Activated naive CD4-positive, alpha-beta T cell treated with anti-CD3 and anti-CD28 coated beads, Interleukin-2, amount 50 U/mL, for 24 hours (primary cell): ENCODE measurements at regions not wholly inside any gene's neighbourhood (a gene's known extent, or its start where the extent isn't known, plus 50 kb on each side); places are given as distances from the start of the nearest gene placed in this dataset.
A peak's percentile ranks its signal among the peaks of the same experiment; 100 is the strongest.
"Not testable (repeated sequence)": the region's sequence is repeated elsewhere in the genome, so short reads cannot be mapped to it uniquely, and the experiment has no call there.

Experiments
- H3K27ac Mint-ChIP-seq: one replicate; pipeline ENCODE4 v1.8.0; 2021; ENCODE audit warnings: mild to moderate bottlenecking, mixed read lengths
- H3K27me3 Mint-ChIP-seq: one replicate; pipeline ENCODE4 v1.8.0; 2021; ENCODE audit warnings: mixed read lengths
- H3K36me3 Mint-ChIP-seq: one replicate; pipeline ENCODE4 v1.8.0; 2021; ENCODE audit warnings: mixed read lengths
- H3K4me1 Mint-ChIP-seq: one replicate; pipeline ENCODE4 v1.8.0; 2021; ENCODE audit warnings: mixed read lengths
- H3K4me3 Mint-ChIP-seq: one replicate; pipeline ENCODE4 v1.8.0; 2021; ENCODE audit warnings: mild to moderate bottlenecking, mixed read lengths
- H3K9me3 Mint-ChIP-seq: one replicate; pipeline ENCODE4 v1.8.0; 2021; ENCODE audit warnings: mixed read lengths

- no peaks in the 10 kb centered on the region for H3K4me1 Mint-ChIP-seq
- no peaks in the 10 kb centered on the region for H3K9me3 Mint-ChIP-seq
- no peak overlapping the region for H3K4me3 Mint-ChIP-seq
- H3K36me3 Mint-ChIP-seq: no peaks in the 10 kb centered on the region
- peak overlapping the region; percentile 19 for H3K27ac Mint-ChIP-seq
- no peaks in the 10 kb centered on the region for H3K27me3 Mint-ChIP-seq
Observed at GRCh38 chr11:81857386-81857785, 876.3 kb downstream of the FAM181B start.

- Mint-ChIP-seq H3K36me3 (no peaks in the 10 kb centered on the region), H3K27ac (no peak overlapping the region), H3K4me3 (no peak overlapping the region), H3K27me3 (no peaks in the 10 kb centered on the region), H3K4me1 (peaks cover 5% of the 10 kb centered on the region), H3K9me3 (no peaks in the 10 kb centered on the region)
Observed at GRCh38 chr11:81853791-81854190, 879.9 kb downstream of the FAM181B start.

- Mint-ChIP-seq H3K4me3 (no peak overlapping the region), H3K27me3 (no peaks in the 10 kb centered on the region), H3K36me3 (no peaks in the 10 kb centered on the region), H3K9me3 (no peaks in the 10 kb centered on the region), H3K4me1 (peaks cover 5% of the 10 kb centered on the region), H3K27ac (no peak overlapping the region)
Observed at GRCh38 chr11:81852896-81853295, 880.8 kb downstream of the FAM181B start.

GRCh38 chr11:81840380-81840779 lies 893.3 kb downstream of the FAM181B start:
- no peak overlapping the region for H3K4me3 Mint-ChIP-seq
- no peaks in the 10 kb centered on the region for H3K27me3 Mint-ChIP-seq
- peaks cover 9% of the 10 kb centered on the region for H3K4me1 Mint-ChIP-seq
- no peak overlapping the region for H3K27ac Mint-ChIP-seq
- peaks cover 1% of the 10 kb centered on the region for H3K36me3 Mint-ChIP-seq
- H3K9me3 Mint-ChIP-seq: no peaks in the 10 kb centered on the region

- no peak overlapping the region for H3K27ac Mint-ChIP-seq
- no peaks in the 10 kb centered on the region for H3K9me3 Mint-ChIP-seq
- H3K4me1 Mint-ChIP-seq: peaks cover 9% of the 10 kb centered on the region
- H3K27me3 Mint-ChIP-seq: no peaks in the 10 kb centered on the region
- H3K36me3 Mint-ChIP-seq: peaks cover 1% of the 10 kb centered on the region
- H3K4me3 Mint-ChIP-seq: no peak overlapping the region
Observed at GRCh38 chr11:81839976-81840375, 893.7 kb downstream of the FAM181B start.

- Mint-ChIP-seq H3K4me1 (peaks cover 9% of the 10 kb centered on the region), H3K27ac (no peak overlapping the region), H3K27me3 (no peaks in the 10 kb centered on the region), H3K4me3 (no peak overlapping the region), H3K9me3 (no peaks in the 10 kb centered on the region), H3K36me3 (peaks cover 1% of the 10 kb centered on the region)
Observed at GRCh38 chr11:81839016-81839415, 894.6 kb downstream of the FAM181B start.

GRCh38 chr11:81829976-81830375 lies 903.7 kb downstream of the FAM181B start:
- Mint-ChIP-seq H3K4me1 (no peaks in the 10 kb centered on the region), H3K36me3 (peaks cover 2% of the 10 kb centered on the region), H3K4me3 (no peak overlapping the region), H3K27ac (no peak overlapping the region), H3K27me3 (no peaks in the 10 kb centered on the region), H3K9me3 (peaks cover 9% of the 10 kb centered on the region)

GRCh38 chr11:81825346-81825745 lies 908.3 kb downstream of the FAM181B start:
- Mint-ChIP-seq H3K4me1 (peaks cover 8% of the 10 kb centered on the region), H3K27me3 (no peaks in the 10 kb centered on the region), H3K4me3 (no peak overlapping the region), H3K27ac (no peak overlapping the region), H3K36me3 (no peaks in the 10 kb centered on the region), H3K9me3 (peaks cover 4% of the 10 kb centered on the region)

- Mint-ChIP-seq H3K4me3 (no peak overlapping the region), H3K36me3 (no peaks in the 10 kb centered on the region), H3K9me3 (no peaks in the 10 kb centered on the region), H3K4me1 (peaks cover 8% of the 10 kb centered on the region), H3K27ac (no peak overlapping the region), H3K27me3 (no peaks in the 10 kb centered on the region)
Observed at GRCh38 chr11:81819462-81819861, 914.2 kb downstream of the FAM181B start.

GRCh38 chr11:81804858-81805257 lies 928.8 kb downstream of the FAM181B start:
- Mint-ChIP-seq H3K27ac (no peak overlapping the region), H3K36me3 (no peaks in the 10 kb centered on the region), H3K4me3 (no peak overlapping the region), H3K27me3 (no peaks in the 10 kb centered on the region), H3K9me3 (peaks cover 3% of the 10 kb centered on the region), H3K4me1 (peaks cover 11% of the 10 kb centered on the region)

GRCh38 chr11:81802591-81802990 lies 931.1 kb downstream of the FAM181B start:
- Mint-ChIP-seq H3K27ac (no peak overlapping the region), H3K9me3 (peaks cover 9% of the 10 kb centered on the region), H3K36me3 (no peaks in the 10 kb centered on the region), H3K4me1 (peaks cover 16% of the 10 kb centered on the region), H3K27me3 (no peaks in the 10 kb centered on the region), H3K4me3 (no peak overlapping the region)

- H3K4me3 Mint-ChIP-seq: no peak overlapping the region
- H3K4me1 Mint-ChIP-seq: peaks cover 8% of the 10 kb centered on the region
- no peaks in the 10 kb centered on the region for H3K9me3 Mint-ChIP-seq
- no peak overlapping the region for H3K27ac Mint-ChIP-seq
- H3K36me3 Mint-ChIP-seq: no peaks in the 10 kb centered on the region
- H3K27me3 Mint-ChIP-seq: no peaks in the 10 kb centered on the region
Observed at GRCh38 chr11:81792416-81792815, 941.2 kb downstream of the FAM181B start.

- Mint-ChIP-seq H3K36me3 (no peaks in the 10 kb centered on the region), H3K27ac (no peak overlapping the region), H3K4me3 (peak overlapping the region; percentile 9), H3K9me3 (no peaks in the 10 kb centered on the region), H3K27me3 (no peaks in the 10 kb centered on the region), H3K4me1 (peaks cover 10% of the 10 kb centered on the region)
Observed at GRCh38 chr11:81787584-81788049, 946.0 kb downstream of the FAM181B start.

- Mint-ChIP-seq H3K9me3 (no peaks in the 10 kb centered on the region), H3K4me1 (no peaks in the 10 kb centered on the region)
Observed at GRCh38 chr11:81772166-81772565, 961.5 kb downstream of the FAM181B start.

GRCh38 chr11:81769906-81770305 lies 963.8 kb downstream of the FAM181B start:
- not testable (repeated sequence) for H3K27ac Mint-ChIP-seq, H3K36me3 Mint-ChIP-seq, H3K4me3 Mint-ChIP-seq, H3K4me1 Mint-ChIP-seq, H3K9me3 Mint-ChIP-seq, H3K27me3 Mint-ChIP-seq

More at GRCh38 chr11:81772166-81772565, 961.5 kb downstream of the FAM181B start:
- Mint-ChIP-seq H3K4me3 (no peak overlapping the region), H3K27ac (no peak overlapping the region), H3K27me3 (no peaks in the 10 kb centered on the region), H3K36me3 (no peaks in the 10 kb centered on the region)

GRCh38 chr11:81756864-81757595 lies 976.6 kb downstream of the FAM181B start:
- Mint-ChIP-seq H3K9me3 (no peaks in the 10 kb centered on the region), H3K27ac (no peak overlapping the region), H3K27me3 (peaks cover 10% of the 10 kb centered on the region), H3K36me3 (no peaks in the 10 kb centered on the region), H3K4me1 (no peaks in the 10 kb centered on the region), H3K4me3 (no peak overlapping the region)

- Mint-ChIP-seq H3K9me3 (no peaks in the 10 kb centered on the region), H3K4me1 (no peaks in the 10 kb centered on the region), H3K36me3 (no peaks in the 10 kb centered on the region), H3K27me3 (peaks cover 3% of the 10 kb centered on the region), H3K27ac (no peak overlapping the region), H3K4me3 (no peak overlapping the region)
Observed at GRCh38 chr11:81749245-81749644, 984.4 kb downstream of the FAM181B start.
